DND-41 (cell line): ENCODE measurements at regions not wholly inside any gene's neighbourhood (a gene's known extent, or its start where the extent isn't known, plus 50 kb on each side); places are given as distances from the start of the nearest gene placed in this dataset.

Source experiments
- EZH2 ChIP-seq: IDR thresholded peaks from 3 replicates; pipeline ENCODE4 v1.6.1; 2012; ENCODE audit warnings: borderline replicate concordance, low read depth, mild to moderate bottlenecking, moderate library complexity, low read length, inconsistent platforms; ENCODE audit not compliant: severe bottlenecking
- TF ChIP-seq, protein P1 (sequence below): IDR thresholded peaks from 2 replicates; pipeline ENCODE4 v1.5.1; 2012; ENCODE audit warnings: borderline replicate concordance, low read length, moderate library complexity, mild to moderate bottlenecking; ENCODE audit not compliant: poor library complexity, severe bottlenecking; ENCODE audit errors: extremely low read depth

DNA sequence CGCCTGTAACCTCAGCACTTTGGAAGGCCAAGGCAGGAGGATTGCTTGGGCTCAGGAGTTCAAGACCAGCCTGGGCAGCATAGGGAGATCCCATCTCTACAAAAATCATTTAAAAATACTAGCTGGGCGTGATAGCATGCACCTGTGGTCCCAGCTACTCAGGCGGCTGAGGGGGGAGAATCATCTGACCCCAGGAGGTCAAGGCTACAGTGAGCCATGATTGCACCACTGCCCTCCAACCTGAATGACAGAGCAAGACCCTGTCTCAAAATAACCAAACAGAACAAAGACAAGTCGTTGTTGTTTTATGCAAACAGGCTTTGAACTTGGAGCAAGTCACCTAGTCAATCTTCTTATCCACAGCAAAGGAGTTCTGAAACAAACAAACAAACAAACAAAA is 82.0 kb upstream of the AKAP13 start:
- TF ChIP-seq, protein P1, sequence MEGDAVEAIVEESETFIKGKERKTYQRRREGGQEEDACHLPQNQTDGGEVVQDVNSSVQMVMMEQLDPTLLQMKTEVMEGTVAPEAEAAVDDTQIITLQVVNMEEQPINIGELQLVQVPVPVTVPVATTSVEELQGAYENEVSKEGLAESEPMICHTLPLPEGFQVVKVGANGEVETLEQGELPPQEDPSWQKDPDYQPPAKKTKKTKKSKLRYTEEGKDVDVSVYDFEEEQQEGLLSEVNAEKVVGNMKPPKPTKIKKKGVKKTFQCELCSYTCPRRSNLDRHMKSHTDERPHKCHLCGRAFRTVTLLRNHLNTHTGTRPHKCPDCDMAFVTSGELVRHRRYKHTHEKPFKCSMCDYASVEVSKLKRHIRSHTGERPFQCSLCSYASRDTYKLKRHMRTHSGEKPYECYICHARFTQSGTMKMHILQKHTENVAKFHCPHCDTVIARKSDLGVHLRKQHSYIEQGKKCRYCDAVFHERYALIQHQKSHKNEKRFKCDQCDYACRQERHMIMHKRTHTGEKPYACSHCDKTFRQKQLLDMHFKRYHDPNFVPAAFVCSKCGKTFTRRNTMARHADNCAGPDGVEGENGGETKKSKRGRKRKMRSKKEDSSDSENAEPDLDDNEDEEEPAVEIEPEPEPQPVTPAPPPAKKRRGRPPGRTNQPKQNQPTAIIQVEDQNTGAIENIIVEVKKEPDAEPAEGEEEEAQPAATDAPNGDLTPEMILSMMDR, result no peak
- no peak for TF ChIP-seq EZH2
